ENCODE measurements at regions not wholly inside any gene's neighbourhood (a gene's known extent, or its start where the extent isn't known, plus 50 kb on each side); places are given as distances from the start of the nearest gene placed in this dataset.

DNA sequence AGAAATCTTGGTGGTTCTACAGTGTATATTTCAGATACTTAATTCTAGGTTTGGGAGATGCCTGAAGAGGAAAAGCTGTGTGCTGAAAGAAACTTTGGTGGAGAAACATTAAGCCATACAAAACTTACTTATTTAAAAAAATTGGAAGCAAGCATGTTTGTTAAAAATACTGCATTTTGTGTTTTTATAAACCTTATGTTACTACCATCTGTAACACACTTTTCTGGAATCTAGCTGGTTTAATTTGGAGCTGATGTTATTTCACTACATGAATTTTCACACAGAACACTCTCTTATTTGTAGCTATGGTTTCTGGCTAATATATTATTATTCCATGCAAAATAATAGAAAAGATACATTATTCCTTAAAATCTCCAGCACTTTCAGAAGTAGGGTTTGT, 710.7 kb downstream of the ADGRL2 start:
- DNase-seq = no peak

DNA sequence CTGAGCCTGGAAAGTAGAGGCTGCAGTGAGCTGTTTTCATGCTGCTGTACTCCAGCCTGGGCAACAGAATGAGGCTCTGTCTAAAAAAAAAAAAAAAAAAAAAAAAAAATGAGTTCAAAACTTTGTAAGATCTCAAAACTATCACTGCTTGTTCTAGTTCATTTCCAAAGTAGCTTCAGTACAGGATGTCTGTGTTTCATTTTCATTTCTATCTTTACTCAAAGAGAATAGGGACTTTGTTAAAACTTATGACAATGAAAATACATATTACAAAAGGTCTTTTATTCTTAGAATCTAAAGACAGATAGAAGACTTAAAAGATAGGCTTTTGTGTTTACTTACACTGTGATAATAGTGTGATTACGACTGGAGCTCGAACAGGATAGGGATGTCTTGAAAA, 709.7 kb downstream of the ADGRL2 start:
- DNase-seq = no peak

DNA sequence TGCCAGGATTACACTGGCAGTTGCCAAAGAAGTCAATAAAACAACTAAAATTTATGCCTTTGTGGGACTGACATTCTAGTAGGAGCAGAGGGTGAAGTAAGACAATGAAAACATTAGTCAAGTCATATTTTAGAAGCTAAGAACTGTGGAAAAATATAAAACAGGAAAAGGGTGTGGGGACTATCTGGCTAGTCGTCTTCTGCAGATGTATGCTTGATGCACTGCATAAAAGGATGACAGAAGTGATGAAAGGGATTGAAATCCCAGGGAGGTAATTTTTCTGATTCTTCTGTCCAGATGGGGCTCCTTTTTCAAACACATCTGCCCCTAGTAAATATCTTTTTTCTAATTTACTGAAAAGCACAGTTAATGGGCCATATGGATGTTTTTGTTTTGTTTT, 706.3 kb downstream of the ADGRL2 start:
- no peak for DNase-seq

DNA sequence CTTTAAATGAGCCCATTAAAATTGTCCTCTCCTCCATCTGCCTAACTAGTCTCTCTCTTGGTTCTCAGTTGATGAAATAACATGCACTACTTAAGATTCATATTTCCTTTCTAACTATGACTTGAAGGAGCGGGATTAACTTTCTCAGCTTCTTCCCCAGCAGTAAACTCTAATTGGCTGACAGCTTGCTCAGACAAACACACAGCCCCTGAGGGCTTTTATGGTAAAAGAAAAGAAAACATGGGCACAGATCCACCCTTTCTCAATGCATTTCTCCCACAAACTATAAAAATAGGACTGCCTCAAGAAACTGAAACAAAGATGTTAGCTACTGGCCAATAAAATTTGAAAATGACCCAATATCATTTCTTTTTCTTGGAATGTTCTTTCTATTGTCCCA, 703.1 kb downstream of the ADGRL2 start:
- DNase-seq = no peak

DNA sequence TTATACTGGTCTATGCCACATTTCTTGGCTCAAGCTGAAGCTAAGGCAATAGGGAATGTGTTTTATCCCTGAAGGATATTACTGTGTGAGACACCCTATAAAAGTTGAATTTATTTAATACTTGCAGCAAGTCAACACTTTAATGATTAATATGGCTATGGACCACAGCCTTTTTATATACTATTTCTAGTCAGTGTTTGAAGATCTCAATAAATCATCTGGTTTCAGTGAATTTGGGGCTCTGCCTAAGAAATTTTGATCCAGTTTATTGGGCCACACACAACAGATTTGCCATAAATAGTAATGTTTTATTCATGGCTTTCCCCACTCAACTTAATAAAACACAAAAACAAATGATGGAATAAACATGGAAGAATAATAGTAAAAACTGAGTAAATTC, 698.3 kb downstream of the ADGRL2 start:
- DNase-seq = no peak

DNA sequence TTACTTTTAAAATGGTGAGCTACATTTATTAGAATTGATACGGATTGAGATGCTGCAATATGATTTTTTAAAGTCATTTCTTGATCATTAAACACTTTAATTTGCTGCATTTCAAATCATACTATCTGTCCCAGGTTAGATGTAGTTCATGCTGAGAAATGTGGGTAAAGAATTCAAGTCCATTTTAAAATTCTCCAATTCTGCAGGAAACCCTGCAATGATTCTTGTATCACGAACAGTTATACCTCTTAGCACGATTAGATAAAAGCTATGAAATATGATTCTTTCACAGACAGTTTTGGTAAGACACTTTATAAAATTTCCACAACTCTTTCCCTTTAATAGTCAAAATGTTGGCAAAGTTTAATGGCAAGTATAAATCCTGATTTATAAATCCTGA, 693.4 kb downstream of the ADGRL2 start:
- DNase-seq = no peak

DNA sequence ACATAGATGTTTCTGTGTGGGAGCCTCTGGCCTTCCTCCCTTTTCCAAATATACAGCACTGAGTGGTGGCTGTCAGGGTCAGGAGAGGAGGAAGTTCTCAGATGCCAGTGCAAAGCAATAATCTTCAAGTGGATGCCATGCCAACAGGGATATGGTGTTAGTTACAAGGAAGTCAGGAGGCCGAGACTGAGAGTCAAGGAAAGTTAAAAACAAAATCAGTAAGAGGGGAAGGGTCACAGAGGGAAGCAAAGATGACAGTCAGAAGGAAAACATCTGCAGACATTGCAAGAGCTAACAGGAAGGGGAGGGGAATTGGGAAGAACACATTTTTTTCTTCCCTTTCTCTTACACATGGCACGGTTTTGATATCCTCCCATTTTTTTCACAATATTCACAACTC, 691.4 kb downstream of the ADGRL2 start:
- DNase-seq = no peak

DNA sequence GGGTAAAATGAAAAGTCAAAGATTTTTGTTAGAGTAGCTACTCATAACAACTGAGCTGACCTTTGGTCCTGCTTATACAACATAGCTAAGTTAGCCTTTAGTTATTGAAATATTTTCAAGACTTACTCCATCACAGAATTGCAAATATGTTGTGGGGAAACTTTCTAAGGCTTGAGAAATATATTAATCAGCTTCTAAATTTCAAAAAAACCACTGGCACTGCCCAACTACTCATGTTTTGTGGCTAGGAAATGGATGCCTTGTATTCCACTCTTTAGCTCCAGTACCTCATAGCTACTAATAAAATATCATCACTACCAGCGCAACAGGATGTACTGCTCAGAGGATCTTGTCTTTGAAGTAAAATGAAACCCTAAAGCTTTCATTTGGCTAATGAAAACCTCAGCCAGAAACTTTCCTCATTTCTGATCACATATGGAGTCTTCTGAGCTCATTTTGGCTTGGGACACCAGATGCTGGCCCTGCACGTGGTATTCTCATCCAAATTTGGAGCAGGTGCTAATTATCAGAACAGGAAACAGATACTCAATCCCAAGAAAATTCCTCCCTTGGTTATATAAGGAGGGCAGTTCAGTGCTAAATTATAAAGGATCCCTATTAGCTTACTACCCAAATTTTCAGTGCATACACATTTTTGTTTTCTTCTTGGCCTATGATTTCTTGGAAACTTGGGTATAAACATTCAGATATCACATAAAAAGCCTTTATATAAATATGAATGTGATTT, 690.7 kb downstream of the ADGRL2 start:
- no peak for DNase-seq

DNA sequence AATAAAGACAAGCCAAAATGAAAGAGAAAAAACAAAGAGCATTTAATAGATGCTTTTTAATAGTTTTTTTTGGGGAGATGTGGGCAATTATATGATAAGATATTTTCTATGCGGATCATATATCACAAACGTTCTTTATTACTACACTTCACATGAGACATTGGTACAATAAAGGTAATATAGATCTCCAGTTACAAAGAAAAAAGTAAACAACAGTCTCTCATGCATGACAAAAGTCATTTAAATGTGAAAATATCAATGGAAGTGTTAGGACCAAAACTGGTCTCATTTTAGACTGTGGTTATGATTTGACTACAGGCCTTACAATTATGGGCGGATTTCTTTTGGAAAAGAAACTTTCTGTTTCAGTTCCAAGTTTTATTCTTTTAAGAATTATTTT, 687.0 kb downstream of the ADGRL2 start:
- DNase-seq = no peak

DNA sequence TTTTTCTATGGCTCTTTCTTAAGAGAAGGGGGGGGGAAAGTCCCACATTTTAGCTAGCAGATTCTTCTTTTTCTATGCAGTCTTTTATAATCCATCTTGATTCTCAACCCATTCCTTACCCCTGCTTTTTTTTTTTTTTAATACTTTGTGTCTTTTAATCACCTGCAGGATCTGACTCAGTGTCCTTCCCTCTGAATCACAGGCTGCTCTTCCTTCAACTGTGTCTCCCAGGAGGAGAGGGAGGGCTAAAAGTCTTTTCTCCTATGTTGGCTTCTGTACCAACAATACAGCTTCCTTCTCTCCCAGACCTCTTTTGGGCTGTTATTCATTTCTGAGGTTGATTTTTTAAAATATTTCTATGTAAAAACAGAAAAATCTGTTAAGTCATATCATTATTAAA, 686.2 kb downstream of the ADGRL2 start:
- no peak for DNase-seq

DNA sequence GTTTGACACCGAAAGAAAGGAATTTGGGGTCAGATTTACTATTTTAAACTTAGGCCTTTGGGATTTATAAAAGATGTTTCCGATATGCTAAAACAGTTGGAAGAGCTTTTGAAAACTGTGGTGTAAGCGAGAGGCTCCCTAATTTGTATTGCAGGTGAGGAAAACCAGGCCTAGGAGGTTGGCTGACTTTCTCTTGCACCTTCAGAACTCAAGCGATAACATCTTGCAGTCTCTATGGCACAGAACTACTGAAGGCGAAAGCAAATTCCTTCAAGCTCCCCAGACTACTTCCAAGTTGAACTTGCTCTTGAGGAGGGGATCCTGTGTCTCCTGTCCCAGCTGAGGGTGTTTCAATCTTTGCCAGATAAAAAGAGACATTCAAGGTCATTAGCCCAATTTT, 685.7 kb downstream of the ADGRL2 start:
- DNase-seq = no peak

DNA sequence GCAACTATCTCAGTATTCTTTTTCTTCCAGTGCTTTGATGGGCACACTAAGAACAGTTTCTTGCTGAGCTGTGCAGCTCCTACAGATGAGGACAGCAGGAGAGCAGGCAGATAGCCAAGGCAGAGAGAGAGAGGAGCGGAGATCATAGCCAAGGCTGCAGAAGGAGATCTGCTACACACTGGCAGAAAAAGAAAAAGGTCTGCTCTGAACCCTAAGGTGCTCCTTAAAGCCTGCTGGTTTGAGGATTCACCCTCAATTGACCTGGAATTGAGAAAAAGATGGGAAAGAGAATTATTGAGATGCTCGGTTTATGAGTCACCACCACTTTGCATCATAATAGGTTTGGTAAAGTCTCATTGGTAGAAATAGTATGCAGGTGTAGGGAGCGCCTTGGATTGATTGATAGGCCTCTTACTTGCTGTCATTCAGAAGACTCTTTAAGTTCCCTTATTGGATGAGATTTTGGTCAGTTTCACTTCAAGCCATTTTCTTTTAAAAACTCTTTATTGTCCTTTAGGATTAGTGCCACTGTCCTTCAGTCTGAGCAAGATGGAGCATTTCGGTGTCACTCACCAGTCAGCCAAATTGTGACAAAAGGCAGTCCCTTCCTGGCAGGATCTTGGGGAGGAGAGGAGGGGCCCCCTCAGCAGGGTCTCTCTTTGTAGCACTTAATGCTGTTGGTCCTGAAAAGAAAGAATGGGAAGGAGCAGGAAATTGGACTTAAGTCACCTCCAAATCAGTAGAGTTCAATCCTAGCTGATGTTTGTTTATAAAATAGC, 685.0 kb downstream of the ADGRL2 start:
- no peak for DNase-seq

DNA sequence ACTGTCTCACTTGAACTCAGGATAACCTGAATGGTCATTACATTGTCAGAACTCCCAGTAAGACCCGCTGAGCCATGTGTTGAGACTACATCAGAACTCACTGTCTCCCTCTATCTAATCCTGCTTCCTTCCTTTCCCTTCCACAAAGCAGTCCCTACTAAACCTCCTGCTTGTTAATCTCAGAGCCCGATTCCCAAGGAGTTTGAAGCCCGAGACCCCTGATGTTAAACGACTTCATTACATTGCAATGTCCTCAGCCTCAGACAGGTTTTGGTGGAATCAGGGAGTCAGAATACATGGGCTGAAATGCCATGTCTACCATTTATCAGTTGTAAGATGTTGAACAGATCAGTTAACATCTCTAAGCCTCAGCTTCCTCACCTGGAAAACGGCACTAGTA, 682.4 kb downstream of the ADGRL2 start:
- DNase-seq = no peak

DNA sequence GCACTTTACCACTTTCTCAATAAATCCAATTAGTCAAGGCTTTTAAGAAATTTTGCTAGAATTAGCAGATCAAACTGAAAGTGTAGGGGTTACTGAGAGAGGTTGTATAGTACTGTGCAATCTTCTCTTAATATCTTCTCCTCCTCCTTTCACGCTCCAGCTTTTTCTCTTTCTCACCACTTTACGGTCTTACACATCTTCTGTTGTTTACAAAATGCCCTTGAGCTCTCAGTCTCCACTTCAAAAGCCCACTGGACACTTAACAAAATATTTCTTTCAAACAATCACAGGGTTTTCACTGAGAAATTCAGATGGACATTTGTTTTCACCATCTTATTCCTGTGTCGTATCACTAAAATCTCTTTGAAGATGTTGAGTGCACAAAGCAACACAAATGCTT, 678.2 kb downstream of the ADGRL2 start:
- DNase-seq = no peak

DNA sequence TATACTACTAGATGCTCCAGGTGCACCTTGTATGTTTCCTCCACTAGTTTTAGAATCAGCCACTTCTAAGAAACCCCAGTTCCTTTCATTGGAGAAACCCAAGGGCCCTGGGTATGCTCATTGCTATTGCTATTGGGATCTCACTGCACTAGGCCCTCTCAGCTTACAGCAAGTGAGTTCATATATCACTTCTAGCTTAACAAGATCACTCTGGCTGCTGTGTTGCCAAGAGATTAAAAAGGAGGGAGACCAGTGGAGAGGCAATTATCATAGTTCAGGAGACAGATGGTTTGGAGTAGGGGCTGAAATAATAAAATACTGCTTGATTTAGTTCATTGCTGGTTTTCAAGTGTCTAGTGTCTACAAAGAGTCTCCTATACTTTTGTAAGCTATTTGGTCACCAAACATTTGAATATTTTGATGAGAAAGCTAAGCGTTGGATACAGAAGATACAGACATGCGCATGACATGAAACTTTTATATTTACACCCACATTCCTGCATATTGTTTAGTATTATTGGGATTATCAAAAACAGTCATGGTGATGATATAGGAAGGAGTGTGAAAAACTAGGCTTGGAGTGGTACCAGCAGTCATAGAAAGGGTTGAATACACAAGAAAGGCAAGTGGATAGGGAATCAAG, 671.9 kb downstream of the ADGRL2 start:
- DNase-seq = peak; percentile 88

DNA sequence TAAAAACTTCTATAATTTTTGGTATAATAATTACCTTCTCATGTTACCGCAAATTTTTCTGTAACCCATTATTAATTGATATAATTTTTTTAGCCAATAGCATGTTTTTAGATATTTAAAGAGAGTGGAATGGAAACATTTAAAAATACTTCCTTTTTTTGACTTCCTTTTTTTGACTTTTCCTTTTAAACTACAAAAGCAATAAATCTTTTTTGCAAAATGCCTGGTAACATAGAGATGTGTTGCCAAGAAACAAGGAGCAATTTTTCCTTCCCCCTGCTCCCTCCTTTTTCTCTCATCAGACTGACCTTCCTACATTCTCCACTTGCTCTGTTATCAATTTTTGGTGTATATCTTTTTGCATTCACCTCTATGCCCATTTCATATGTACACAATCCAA, 666.2 kb downstream of the ADGRL2 start:
- no peak for DNase-seq

DNA sequence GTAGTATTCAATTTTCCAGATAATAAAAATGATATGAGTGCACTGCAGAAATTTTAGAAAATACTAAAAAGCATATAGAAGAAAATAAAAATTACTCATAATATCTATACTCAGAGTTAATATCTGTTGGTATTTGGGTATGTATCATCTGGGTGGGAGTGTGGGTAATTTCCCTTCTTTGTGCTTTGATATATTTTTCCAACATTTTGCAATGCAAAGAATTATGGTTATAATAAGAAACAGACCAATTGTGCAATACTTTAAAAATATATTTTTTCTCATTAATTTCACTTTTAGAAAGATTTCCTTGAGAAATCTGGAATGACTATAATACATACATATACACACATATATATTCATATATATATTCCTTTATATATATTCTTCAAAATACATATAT, 665.7 kb downstream of the ADGRL2 start:
- no peak for DNase-seq

DNA sequence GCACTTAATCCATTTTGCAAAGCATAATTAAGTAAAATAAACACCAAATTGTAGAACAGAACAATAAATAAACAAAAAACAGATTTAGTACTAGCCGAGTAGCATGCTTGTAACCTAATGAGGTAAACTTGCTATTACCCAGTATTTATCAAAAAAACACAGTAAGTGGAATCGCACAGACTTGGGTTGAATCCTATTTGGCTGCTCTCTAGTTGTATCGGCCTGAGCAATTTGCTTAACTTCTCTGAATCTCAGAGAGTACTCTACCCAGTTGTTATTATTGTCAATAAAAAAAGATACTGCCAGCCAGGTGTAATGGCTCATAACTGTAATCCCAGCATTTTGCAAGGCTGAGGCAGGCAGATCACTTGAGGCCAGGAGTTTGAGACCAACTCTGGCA, 664.3 kb downstream of the ADGRL2 start:
- DNase-seq = no peak

DNA sequence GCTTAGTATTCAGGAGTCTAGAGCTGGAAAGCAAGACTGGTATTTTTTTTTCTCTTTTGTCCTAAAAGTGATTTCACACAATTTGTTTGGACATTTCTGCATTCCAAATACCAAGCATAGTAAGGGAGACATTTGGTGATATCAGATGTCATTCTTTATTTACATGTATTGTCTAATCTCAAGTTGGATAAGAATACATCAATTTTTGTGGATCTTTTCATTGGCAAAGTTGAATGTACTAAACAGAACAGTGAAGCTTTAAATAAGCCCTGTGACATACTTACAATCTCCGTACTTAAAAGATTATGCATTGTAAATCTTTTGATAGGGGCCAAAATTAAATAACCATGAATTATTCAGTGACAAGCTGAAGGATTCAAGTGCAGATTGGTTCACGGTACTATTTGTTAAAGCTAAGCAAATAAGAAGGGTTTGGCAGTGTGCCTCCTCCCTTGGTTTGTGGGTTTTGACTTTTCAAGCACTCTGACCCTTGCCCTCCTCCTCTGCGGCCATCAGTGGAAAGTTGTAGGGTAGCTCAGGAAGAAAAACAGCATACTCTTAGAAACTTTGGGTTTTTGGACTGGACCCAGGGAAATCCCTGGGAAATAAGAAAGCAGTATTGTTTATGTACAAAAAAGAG, 663.7 kb downstream of the ADGRL2 start:
- no peak for DNase-seq

DNA sequence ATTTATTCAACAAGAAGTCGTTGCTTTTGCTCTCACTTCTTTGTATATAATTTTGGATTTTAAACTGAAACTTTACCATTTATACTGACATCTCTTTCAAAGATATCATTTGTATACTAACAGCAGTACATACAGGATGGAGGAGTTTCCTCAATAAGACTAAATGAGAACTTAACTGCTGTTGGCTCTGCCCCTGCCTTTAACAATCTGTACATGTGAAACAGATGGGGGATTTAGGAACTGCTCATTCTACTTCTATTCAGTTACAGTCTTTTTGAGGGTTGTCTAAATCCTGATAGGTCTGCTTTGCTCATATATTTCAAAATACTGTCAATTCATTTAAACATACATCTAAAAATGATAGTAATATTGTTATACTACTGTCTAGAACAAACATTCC, 663.2 kb downstream of the ADGRL2 start:
- DNase-seq = peak; percentile 53

DNA sequence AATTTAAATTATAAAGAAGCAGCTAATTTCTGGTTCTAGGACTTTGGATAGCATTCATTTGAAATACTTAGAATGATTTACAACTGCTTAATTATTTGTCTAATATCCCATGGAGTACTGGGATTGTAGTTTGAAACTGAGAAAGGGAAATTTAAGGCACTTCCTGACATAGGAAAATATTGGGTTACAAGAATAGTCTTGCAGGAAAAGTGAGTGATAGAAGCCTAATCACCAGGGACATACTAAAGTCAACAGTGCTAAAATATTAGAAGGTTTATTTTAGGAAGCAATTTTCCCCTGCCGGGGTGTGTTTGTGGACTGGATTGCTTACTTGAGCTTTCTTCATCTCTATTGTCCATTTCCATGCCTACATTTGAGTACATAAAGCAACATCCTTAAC, 661.6 kb downstream of the ADGRL2 start:
- DNase-seq = no peak

DNA sequence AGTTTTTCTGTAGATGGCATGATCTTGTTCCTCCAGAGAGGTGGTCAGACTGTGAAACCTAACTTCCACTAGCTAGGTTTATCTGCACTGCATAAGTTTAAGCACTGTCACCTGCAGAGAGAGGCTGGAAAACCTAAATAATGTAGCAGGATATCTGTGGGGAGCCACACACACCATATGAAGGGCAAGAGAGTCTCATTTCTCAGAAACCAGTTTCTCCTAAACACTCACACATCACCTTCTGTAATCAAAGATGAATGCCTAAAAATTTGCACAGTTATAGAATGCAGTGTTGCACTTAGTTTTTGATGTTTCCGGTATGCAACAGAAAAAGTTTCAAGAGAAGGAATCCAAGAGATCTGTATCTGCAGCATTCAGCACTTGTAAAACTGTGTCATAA, 654.6 kb downstream of the ADGRL2 start:
- no peak for DNase-seq

DNA sequence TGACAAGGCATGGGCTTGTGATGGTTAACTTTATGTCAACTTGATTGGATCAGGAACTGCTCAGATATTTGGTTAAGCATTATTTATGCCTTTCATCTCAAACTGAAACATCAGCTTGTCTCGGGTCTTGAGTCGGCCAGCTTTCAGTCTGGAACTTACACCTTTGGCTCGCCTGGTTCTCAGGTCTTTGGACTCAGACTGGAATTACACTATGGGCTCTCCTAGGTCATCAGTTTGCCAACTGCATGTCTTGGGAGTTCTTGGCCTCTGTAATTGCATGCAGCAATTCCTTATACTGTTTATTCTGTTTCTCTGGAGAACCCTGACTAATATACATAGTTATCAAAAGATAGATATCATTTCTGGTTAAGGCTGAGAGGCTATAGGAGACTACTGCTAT, 653.7 kb downstream of the ADGRL2 start:
- DNase-seq = no peak

Measured in NCI-H524 treated with DMSO at 0.1 percent for 48 hours (cell line).